ENCODE measurements at regions not wholly inside any gene's neighbourhood (a gene's known extent, or its start where the extent isn't known, plus 50 kb on each side); places are given as distances from the start of the nearest gene placed in this dataset.

GRCh38 chr7:145092766-145093165, 256.9 kb upstream of the TPK1 start:
- H2BK15ac ChIP-seq (ENCODE audit: low read depth, low read length), result no peak overlapping the region
- no peak overlapping the region for H3K56ac ChIP-seq (ENCODE audit: extremely low read depth, insufficient read depth, low read length)
- H3K18ac ChIP-seq (ENCODE audit: low read depth, low read length), result no peak overlapping the region
- dilution Hi-C loops (cut with HindIII; ENCODE audit: low sequenced_read_pairs, unreplicated experiment) (no loop called here), intact Hi-C loops (cut with micrococcal nuclease) (no loop called here), in situ Hi-C loops (cut with MboI; ENCODE audit: low sequenced_read_pairs) (no loop called here)
- H3K23ac ChIP-seq (ENCODE audit: low read depth, low read length), result no peak overlapping the region
- DNase-seq (no peak), ATAC-seq (ENCODE audit: low read depth) (no peak)
- CTCF ChIA-PET, result interaction anchor here (0.7 kb wide), 1 partner anchor 1686 kb away, joined by 3 read pairs; no protein-coding TSS in a partner anchor
- H4K8ac ChIP-seq (ENCODE audit: low read depth in 2 of 2, low read length in 2 of 2), result no peak overlapping the region
- H4K91ac ChIP-seq (ENCODE audit: insufficient read depth, low read depth, low read length), result no peak overlapping the region
- TF ChIP-seq POLR2A (IDR thresholded peaks at IDR 0.05; ENCODE audit: low read depth, low read length) (no peak), NFE2L2 (IDR thresholded peaks at IDR 0.05; ENCODE audit: low read depth, low read length) (no peak), CHD1 (IDR thresholded peaks at IDR 0.05; ENCODE audit: low read depth, low read length) (no peak), BHLHE40 (IDR thresholded peaks at IDR 0.05; ENCODE audit: low read depth, low read length) (no peak), USF2 (IDR thresholded peaks at IDR 0.05; ENCODE audit: low read depth, low read length) (no peak), ELK1 (IDR thresholded peaks at IDR 0.05; ENCODE audit: borderline replicate concordance, low read depth, low read length) (no peak), SMC3 (IDR thresholded peaks at IDR 0.05; ENCODE audit: low read depth, low read length) (no peak), CEBPB (IDR thresholded peaks at IDR 0.05; ENCODE audit: low read depth, low read length) (no peak), MAFK (IDR thresholded peaks at IDR 0.05; ENCODE audit: low read depth, low read length) (no peak), RAD21 (IDR thresholded peaks at IDR 0.05; ENCODE audit: low read length) (no peak), FOS (IDR thresholded peaks at IDR 0.05; ENCODE audit: low read depth, low read length) (no peak), RCOR1 (IDR thresholded peaks at IDR 0.05; ENCODE audit: insufficient replicate concordance, low read length) (no peak), CTCF (conservative IDR thresholded peaks at IDR 0.05; ENCODE audit: low read depth, low read length) (no peak), MXI1 (IDR thresholded peaks at IDR 0.05; ENCODE audit: borderline replicate concordance, low read depth, low read length) (no peak), MAZ (IDR thresholded peaks at IDR 0.05; ENCODE audit: borderline replicate concordance, low read depth, low read length) (no peak), RFX5 (IDR thresholded peaks at IDR 0.05; ENCODE audit: low read depth, low read length) (no peak)
- H3K4me3 ChIP-seq (ENCODE audit: insufficient read depth, low read depth, low read length), result no peak overlapping the region
- no peak overlapping the region for H3K14ac ChIP-seq (replicated peaks; ENCODE audit: low read depth, low read length)
- no peaks in the 10 kb centered on the region for H3K36me3 ChIP-seq (ENCODE audit: control insufficient read depth, insufficient read depth, low read length)
- H2AK5ac ChIP-seq (ENCODE audit: low read depth, low read length), result no peak overlapping the region
- no peaks in the 10 kb centered on the region for H3K79me1 ChIP-seq (ENCODE audit: low read depth in 1 of 2, low read length in 2 of 2)
- peaks cover 6% of the 10 kb centered on the region; the same call in 1 of the 2 replicates for H3K9me3 ChIP-seq (ENCODE audit: control insufficient read depth, insufficient read depth, low read length)
- H3K9me1 ChIP-seq (ENCODE audit: insufficient read depth, low read length), result no peaks in the 10 kb centered on the region
- no peak overlapping the region for H2AFZ ChIP-seq (replicated peaks; ENCODE audit: low read length, poor library complexity)
- no peak overlapping the region for H2AK9ac ChIP-seq (replicated peaks; ENCODE audit: low read depth, low read length, poor library complexity)
- no peak overlapping the region for H2BK5ac ChIP-seq (ENCODE audit: low read depth, low read length, poor library complexity, severe bottlenecking)
- no peak overlapping the region for H3K9ac ChIP-seq (ENCODE audit: low read depth, low read length)
- POLR2A ChIA-PET (ENCODE audit: unreplicated experiment), result no interaction called here
- no peak overlapping the region for H2BK120ac ChIP-seq (ENCODE audit: low read depth, low read length)
- H2BK20ac ChIP-seq (ENCODE audit: low read depth, low read length), result no peak overlapping the region
- H3K27me3 ChIP-seq (ENCODE audit: control insufficient read depth, insufficient read depth, low read length), result no peaks in the 10 kb centered on the region
- H3K4ac ChIP-seq (ENCODE audit: low read depth, low read length), result no peak overlapping the region
- H4K20me1 ChIP-seq (ENCODE audit: insufficient read depth, low read length), result no peaks in the 10 kb centered on the region
- H4K5ac ChIP-seq (ENCODE audit: low read depth, low read length), result no peak overlapping the region
- WGBS, 2 experiments (ENCODE audit: extremely low coverage in 2 of 2, insufficient read length in 1 of 2), result no CpG with 5 or more reads among the region's 4 CpGs
- H3K4me2 ChIP-seq (ENCODE audit: low read depth, low read length), result no peak overlapping the region
- no peaks in the 10 kb centered on the region for H3K4me1 ChIP-seq (ENCODE audit: control insufficient read depth, insufficient read depth, low read length)
- H3K27ac ChIP-seq (ENCODE audit: insufficient read depth, low read length), result no peak overlapping the region
- no TSS peak for BruUV-seq (replicated peaks)

All from IMR-90 (cell line).